IPS DF 4.7 (cell line): ENCODE measurements at regions not wholly inside any gene's neighbourhood (a gene's known extent, or its start where the extent isn't known, plus 50 kb on each side); places are given as distances from the start of the nearest gene placed in this dataset.

Source experiments
- DNase-seq: peaks from one replicate; pipeline ENCODE4 v3.0.0-alpha.2; 2013; ENCODE audit warnings: low spot score; ENCODE audit errors: extremely low read depth

GRCh38 chr12:4137015-4137414 is 136.5 kb upstream of the CCND2 start:
- DNase-seq = no peak

- DNase-seq = no peak
Measured at GRCh38 chr12:4135919-4136605, 137.5 kb upstream of the CCND2 start.

GRCh38 chr12:4134448-4135263 is 138.9 kb upstream of the CCND2 start:
- peak; percentile 89 for DNase-seq

DNA sequence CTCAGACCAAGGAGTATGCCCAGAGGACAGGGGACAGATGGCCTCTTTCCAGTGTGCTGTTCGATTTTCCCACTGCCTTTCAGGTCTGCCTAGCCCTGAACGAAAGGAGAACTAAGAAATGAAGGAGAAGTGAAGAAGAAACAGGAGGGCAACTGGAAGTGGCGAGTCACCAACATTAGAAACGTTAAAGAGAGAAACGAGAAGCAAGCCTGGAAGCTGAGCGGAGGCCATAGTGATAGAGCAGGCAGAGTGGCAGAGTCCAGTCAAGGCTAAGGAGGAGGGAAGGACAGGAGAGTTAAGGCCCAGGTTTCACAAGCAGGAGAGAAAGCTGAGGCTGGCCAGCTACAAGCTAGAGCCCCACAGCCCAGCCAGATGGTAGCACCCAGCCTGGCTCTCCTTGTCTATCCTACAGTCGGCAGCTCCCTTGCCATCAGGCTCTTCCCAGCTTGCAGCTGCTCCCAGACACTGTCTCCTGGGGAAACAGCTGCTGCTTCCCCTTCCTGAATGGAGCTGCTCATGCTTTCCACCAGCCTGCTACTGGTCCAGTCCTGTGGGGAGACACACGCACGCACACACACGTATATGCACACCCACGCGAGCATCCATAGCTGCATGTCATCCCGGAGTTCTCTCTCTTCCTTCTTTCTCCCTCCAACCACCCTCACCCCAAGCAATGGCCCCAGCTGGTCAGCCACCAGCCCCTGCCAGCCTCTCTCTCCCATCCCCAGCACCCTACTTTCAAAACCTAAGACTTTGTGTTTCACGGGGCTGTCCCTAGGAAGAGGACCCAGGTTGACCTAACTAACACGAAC is 139.7 kb upstream of the CCND2 start:
- no peak for DNase-seq

DNA sequence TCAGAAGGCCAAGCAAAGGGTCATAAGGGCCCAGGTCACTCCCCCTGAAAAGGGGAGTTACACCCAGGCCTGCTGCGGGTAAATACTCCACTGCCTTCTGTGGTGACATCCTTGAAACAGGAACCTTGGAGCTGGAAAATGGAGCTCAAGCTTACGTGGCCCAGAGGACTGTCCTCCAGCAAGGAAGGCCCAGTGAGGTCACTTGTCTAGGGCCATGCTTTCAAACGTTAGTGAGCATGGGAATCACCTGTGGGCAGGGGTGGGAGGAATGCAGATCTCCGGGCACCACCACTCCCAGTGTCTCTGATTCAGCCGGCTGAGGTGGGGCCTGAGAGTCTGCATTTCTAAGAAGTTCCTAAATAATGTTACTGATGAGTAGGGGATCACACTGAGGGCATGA is 140.5 kb upstream of the CCND2 start:
- no peak for DNase-seq

DNA sequence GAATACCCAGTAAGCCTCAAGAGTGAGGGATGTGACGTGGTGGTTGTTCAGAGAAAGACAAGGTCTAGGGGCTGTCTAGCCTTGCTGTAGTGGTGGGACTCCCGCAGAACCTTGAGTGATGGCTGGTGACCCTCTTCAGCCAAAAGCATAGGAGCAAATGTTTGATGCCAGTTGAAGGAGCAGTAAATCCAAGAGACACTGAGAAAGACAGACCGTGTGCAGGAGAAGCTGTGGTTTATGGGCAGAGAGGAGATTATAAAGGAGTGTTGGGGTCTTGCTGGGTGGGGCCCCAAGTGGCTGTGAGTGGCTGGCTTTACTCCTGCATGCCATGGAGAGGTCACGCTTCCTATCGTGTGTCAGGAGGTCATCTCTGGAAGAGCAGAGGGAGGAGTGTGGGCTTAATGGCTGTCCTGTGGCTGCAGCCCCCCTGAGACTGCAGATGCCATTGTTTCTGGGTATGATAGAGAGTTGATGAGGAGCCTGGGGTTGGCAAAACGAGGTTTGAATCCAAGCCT is 152.0 kb upstream of the CCND2 start:
- DNase-seq = no peak

DNA sequence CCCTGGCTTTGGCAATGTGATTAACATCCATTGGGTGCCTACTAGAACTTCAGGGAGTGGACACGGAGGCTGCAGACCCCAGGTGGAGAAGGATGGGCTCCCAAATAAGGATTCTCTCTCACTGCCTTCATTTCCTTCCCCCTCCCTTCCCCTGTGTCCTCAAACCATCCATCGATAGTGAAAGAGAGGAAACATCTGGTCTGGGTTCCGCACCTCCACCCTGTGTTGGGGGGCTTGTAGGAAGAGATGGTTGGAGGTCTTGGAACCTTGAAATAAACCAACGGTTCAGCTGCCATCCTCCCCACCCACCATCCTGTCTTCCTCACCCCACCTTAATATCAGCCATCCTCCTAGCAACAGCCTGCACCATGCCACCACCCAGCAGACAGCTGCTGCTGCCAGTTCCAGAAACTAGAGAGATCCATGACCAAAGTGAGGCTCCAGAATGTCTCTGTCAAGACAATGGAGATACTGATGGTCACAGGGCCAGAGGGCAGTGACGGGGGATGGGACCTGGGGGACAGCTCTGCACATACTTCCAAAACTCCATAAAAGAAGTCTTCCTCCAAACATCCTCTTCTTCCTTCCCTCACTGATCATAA is 153.1 kb upstream of the CCND2 start:
- no peak for DNase-seq

- DNase-seq = no peak
Measured at GRCh38 chr12:4119157-4119761, 154.3 kb upstream of the CCND2 start.

DNA sequence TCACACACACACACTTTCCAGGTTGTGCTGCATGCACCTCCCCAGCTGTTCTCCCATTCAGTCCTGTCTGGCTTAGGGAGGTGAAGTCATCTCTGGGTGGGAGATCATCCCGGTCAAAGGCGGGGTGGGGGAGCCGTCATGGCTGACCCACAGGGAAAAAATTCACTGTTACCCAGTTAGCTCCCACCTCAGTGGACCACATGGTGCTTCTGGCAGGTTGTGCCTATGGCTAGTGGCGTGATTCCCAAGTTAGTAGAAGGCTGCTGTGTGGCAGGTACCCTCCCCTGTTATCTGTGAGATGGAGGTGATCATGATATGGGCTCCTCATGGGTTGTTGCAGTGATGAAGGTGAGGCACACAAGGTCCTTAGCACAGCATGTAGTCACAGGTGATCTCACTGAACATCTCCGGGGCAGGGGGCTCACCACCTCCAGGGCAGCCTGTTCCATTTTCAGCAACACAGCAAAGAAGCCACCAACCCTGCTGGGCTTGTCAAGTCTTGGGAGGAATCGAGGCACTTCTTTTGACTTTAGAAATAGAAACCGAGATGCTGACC is 154.9 kb upstream of the CCND2 start:
- no peak for DNase-seq

DNA sequence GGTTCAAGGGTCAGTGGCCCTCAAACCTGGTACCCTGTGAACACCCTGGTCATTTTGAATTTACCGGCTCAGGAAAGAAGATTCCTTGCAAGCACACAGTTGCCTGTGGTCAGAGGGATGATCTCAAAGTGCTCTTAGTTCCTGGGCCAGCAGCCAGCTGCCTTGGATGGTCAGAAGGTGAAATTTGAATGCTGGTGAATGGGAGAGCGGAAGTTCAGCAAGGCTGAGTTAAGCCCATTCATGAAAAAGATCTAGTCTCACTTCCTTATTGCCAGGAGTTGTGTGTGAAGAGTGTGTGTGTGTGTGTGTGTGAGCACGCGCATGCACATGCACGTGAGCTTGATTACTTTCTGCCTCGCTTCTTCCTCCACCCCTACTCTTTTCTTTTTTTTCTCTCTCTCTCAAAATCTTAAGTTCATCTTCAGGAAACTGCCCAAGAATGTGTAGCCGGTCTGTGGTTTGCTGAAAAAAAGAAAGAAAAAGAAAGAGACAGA is 155.5 kb upstream of the CCND2 start:
- DNase-seq = no peak

DNA sequence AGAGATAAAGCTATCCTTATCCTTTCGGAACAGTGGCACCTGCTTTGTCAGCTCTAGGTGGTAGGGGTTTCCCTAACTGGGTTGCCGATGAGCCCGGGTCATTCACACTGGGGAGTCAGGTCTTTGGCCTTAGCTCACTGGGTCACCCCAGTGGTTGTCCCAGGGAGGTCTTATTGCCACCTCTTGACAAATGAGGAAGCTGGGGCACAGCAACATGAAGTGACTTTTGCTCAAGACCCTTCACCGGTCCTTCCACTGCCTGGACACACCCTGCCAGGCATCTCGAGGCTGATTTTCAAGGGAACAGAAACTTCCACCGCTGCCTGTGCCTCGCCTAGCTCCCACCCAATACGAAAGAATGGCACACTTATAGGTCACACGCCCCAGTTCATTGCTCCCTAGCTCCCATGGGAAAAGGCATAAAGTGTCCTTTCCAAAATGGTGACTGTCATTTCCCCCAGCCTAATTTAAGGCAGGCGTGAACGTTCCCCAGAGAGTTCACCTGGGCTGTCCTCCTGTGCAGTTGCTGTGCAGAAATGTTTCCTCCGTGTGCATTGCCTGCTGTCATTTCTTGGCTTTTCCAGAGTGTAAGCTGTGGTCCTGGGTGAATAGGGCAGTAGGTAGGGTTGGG is 156.1 kb upstream of the CCND2 start:
- DNase-seq = no peak

DNA sequence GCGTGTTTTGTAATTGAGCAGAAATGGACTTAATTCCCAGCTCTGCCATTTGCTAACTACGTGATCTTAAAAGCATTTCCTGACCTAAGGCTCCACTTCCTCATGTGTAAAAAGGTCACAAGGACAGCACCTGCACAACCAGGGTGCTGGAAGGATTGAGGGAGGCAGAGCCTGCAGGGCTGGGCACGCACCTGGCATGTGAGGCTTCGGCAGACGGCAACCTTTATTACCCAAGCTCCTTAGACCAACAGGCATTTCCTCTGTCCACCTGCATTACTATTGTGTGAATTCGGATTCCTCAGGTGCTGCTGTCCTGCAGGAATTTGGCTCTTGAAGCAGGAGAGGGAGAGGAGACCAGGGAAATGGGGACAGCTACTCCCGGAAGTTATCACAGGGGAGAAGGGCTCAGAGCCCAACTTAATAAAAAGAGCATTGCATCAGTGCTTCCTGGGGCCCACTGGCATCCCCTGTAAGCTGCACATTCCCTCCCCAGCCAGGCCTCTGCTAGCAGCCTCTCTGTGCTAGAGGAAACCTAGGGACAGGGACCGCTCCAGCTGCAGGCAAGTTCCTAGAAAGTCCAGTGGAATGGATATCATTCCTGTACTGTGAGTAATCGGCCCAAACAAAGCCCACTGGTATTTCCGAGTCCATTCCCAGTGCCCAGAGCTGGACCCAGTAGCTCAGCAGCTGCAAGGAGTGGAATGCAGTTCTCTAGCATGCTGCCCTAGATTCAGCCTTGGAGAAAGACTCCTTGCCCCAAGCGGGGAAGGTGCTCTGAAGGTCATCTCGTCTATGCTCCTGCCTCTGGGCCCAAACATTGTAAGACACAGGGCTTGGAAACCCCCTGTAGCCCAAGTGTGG is 157.1 kb upstream of the CCND2 start:
- no peak for DNase-seq

- DNase-seq = no peak
Measured at GRCh38 chr12:4115570-4115969, 158.0 kb upstream of the CCND2 start.

DNA sequence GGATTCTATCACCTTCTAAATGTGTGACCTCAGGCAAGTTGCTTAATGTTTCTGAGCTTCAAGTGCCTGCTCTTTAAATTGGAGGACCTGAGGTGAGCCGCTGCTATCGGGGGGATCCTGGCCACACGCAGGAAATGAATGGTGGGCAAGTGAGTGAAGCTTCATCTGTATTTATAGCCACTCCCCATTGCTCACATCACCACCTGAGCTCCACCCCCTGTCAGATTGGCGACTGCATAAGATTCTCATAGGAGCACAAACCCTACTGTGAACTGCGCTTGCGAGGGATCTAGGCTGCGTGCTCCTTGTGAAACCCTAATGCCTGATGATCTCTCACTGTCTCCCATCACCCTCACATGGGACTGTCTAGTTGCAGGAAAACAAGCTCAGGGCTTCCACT is 158.6 kb upstream of the CCND2 start:
- DNase-seq = no peak

DNA sequence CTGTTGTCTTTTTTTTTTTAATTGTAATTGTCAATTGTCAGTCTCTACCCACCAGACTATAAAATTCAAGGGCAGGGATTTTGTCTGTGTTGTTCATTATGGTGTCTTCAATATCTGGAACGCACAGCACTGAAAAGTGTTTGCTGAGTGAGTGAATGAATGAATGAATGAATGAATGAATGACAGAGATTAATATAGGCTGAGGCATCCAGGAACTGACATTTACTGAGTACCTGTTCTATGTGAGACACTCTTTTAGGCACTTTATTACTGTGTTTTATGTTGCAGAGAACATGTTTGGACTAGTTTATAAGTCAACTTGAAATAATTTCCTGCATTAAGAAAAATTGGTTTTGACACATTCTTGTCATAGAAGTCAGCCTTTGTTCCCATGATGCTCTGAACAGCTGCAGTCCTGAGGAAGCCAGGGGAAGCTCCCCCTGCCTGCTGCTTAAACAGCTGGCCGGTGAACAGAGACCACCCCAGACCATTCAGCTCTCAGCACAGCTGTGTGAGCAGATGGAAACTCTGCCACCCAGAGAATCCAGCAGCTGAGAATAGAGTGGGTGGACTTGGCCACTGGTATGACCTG is 160.7 kb upstream of the CCND2 start:
- no peak for DNase-seq

DNA sequence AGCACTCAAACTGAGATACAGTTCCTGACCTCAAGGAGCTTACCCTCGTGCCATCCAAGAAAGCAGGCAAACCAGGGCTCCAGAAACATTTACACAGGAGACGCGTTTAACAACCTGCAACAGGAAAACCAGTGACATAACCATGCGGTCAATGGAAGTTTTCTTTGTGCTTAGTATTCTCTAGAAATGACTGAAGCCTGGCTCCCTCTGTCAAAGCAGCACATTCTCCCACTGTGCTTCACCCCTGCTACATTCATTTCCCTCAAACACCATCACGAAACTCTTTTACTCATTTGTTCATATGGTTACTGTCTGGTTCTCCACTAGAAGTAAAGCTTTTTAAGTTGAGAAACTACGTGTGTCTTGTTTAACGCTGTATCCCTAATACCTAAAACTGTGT is 161.3 kb upstream of the CCND2 start:
- DNase-seq = no peak

GRCh38 chr12:4111010-4111409 is 162.6 kb upstream of the CCND2 start:
- no peak for DNase-seq

- no peak for DNase-seq
Measured at GRCh38 chr12:4109826-4110225, 163.7 kb upstream of the CCND2 start.
